ENCODE measurements at regions not wholly inside any gene's neighbourhood (a gene's known extent, or its start where the extent isn't known, plus 50 kb on each side); places are given as distances from the start of the nearest gene placed in this dataset.
"Not testable (repeated sequence)": the region's sequence is repeated elsewhere in the genome, so short reads cannot be mapped to it uniquely, and the experiment has no call there.

GRCh38 chr2:87075054-87075790, 53.6 kb upstream of the PLGLB1 start:
- DNase-seq, result not testable (repeated sequence)

- peak; percentile 44 for DNase-seq
Measured at GRCh38 chr2:87075791-87076252, 54.2 kb upstream of the PLGLB1 start.

GRCh38 chr2:87076253-87077123, 54.8 kb upstream of the PLGLB1 start:
- peak; percentile 91 for DNase-seq

- DNase-seq, result not testable (repeated sequence)
Measured at GRCh38 chr2:87077124-87077446, 55.4 kb upstream of the PLGLB1 start.

GRCh38 chr2:87081727-87082126, 60.1 kb upstream of the PLGLB1 start:
- DNase-seq, result not testable (repeated sequence)

- not testable (repeated sequence) for DNase-seq
Measured at GRCh38 chr2:87088079-87088478, 66.4 kb upstream of the PLGLB1 start.

- not testable (repeated sequence) for DNase-seq
Measured at GRCh38 chr2:87089401-87089800, 67.8 kb upstream of the PLGLB1 start.

GRCh38 chr2:87093252-87093651, 71.6 kb upstream of the PLGLB1 start:
- not testable (repeated sequence) for DNase-seq

- not testable (repeated sequence) for DNase-seq
Measured at GRCh38 chr2:87093937-87094529, 72.4 kb upstream of the PLGLB1 start.

GRCh38 chr2:87095804-87096203, 74.2 kb upstream of the PLGLB1 start:
- peak; percentile 5 for DNase-seq

GRCh38 chr2:87128761-87129553, 107.3 kb upstream of the PLGLB1 start:
- not testable (repeated sequence) for DNase-seq

GRCh38 chr2:87132577-87132976, 110.9 kb upstream of the PLGLB1 start:
- not testable (repeated sequence) for DNase-seq

GRCh38 chr2:87151835-87152493, 130.3 kb upstream of the PLGLB1 start:
- DNase-seq, result not testable (repeated sequence)

GRCh38 chr2:87174454-87174853, 152.8 kb upstream of the PLGLB1 start:
- not testable (repeated sequence) for DNase-seq

- not testable (repeated sequence) for DNase-seq
Measured at GRCh38 chr2:87183373-87183772, 161.7 kb upstream of the PLGLB1 start.

GRCh38 chr2:87184260-87184659, 162.6 kb upstream of the PLGLB1 start:
- DNase-seq, result not testable (repeated sequence)

GRCh38 chr2:87189214-87189613, 167.6 kb upstream of the PLGLB1 start:
- not testable (repeated sequence) for DNase-seq

GRCh38 chr2:87193336-87193735, 171.7 kb upstream of the PLGLB1 start:
- not testable (repeated sequence) for DNase-seq

- DNase-seq, result not testable (repeated sequence)
Measured at GRCh38 chr2:87194254-87194999, 172.8 kb upstream of the PLGLB1 start.

- not testable (repeated sequence) for DNase-seq
Measured at GRCh38 chr2:87196720-87197388, 175.2 kb upstream of the PLGLB1 start.

Data from fibroblast of skin of abdomen (primary cell).